H1 (cell line): ENCODE measurements at regions not wholly inside any gene's neighbourhood (a gene's known extent, or its start where the extent isn't known, plus 50 kb on each side); places are given as distances from the start of the nearest gene placed in this dataset.
A peak's percentile ranks its signal among the peaks of the same experiment; 100 is the strongest.

Experiments
- ATF3 ChIP-seq: IDR thresholded peaks from 2 replicates; pipeline ENCODE4 v1.6.1; 2011; ENCODE audit warnings: low read depth, mild to moderate bottlenecking, low read length; ENCODE audit not compliant: insufficient read depth
- NRF1 ChIP-seq: IDR thresholded peaks from 2 replicates; pipeline ENCODE4 v1.6.1; 2011; ENCODE audit warnings: mild to moderate bottlenecking, low read depth, low read length, improper control_type of control experiment
- RAD21 ChIP-seq, 2 experiments: IDR thresholded peaks in 1 of 2; conservative IDR thresholded peaks in 1 of 2; 2 replicates each; pipeline ENCODE4 v1.6.1; 2011; ENCODE audit warnings: low read depth in 2 of 2, low read length in 2 of 2, improper control_type of control experiment in 1 of 2, inconsistent platforms in 1 of 2, mild to moderate bottlenecking in 1 of 2, moderate library complexity in 1 of 2

- TF ChIP-seq NRF1: no peak
- no peak for TF ChIP-seq ATF3
- TF ChIP-seq RAD21 (IDR thresholded peaks at IDR 0.05 in 1 of 2, conservative IDR thresholded peaks at IDR 0.05 in 1 of 2; ENCODE audit: low read depth in 2 of 2, low read length in 2 of 2): peak; percentile 71 to 77
Observed at GRCh38 chr18:75478996-75479880, 51.7 kb upstream of the SMIM21 start (continued).
